ENCODE measurements at regions not wholly inside any gene's neighbourhood (a gene's known extent, or its start where the extent isn't known, plus 50 kb on each side); places are given as distances from the start of the nearest gene placed in this dataset.

- no peaks in the 10 kb centered on the region for H3K79me2 ChIP-seq (ENCODE audit: insufficient read depth, low read depth)
- H3K27ac ChIP-seq: no peak overlapping the region
- H3K4me1 ChIP-seq (ENCODE audit: low read depth, poor library complexity, severe bottlenecking): no peaks in the 10 kb centered on the region
- H3K9ac ChIP-seq: no peak overlapping the region
- H3K27me3 ChIP-seq (ENCODE audit: insufficient read depth, low read depth): no peaks in the 10 kb centered on the region
- H2AFZ ChIP-seq (ENCODE audit: low read depth): no peak overlapping the region
- H3K36me3 ChIP-seq (ENCODE audit: insufficient read depth): no peaks in the 10 kb centered on the region
- no peak overlapping the region for H3K4me3 ChIP-seq (IDR thresholded peaks at IDR 0.05; ENCODE audit: insufficient read depth, low read depth, low read length)
- H4K20me1 ChIP-seq (ENCODE audit: insufficient read depth): no peaks in the 10 kb centered on the region
- no peak overlapping the region for H3K4me2 ChIP-seq
- TF ChIP-seq, protein P1, sequence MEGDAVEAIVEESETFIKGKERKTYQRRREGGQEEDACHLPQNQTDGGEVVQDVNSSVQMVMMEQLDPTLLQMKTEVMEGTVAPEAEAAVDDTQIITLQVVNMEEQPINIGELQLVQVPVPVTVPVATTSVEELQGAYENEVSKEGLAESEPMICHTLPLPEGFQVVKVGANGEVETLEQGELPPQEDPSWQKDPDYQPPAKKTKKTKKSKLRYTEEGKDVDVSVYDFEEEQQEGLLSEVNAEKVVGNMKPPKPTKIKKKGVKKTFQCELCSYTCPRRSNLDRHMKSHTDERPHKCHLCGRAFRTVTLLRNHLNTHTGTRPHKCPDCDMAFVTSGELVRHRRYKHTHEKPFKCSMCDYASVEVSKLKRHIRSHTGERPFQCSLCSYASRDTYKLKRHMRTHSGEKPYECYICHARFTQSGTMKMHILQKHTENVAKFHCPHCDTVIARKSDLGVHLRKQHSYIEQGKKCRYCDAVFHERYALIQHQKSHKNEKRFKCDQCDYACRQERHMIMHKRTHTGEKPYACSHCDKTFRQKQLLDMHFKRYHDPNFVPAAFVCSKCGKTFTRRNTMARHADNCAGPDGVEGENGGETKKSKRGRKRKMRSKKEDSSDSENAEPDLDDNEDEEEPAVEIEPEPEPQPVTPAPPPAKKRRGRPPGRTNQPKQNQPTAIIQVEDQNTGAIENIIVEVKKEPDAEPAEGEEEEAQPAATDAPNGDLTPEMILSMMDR (conservative IDR thresholded peaks at IDR 0.05; ENCODE audit: low read depth, low read length): no peak
These were observed 76.3 kb downstream of the MZT1 start for GRCh38 chr13:72651144-72651543.

DNA sequence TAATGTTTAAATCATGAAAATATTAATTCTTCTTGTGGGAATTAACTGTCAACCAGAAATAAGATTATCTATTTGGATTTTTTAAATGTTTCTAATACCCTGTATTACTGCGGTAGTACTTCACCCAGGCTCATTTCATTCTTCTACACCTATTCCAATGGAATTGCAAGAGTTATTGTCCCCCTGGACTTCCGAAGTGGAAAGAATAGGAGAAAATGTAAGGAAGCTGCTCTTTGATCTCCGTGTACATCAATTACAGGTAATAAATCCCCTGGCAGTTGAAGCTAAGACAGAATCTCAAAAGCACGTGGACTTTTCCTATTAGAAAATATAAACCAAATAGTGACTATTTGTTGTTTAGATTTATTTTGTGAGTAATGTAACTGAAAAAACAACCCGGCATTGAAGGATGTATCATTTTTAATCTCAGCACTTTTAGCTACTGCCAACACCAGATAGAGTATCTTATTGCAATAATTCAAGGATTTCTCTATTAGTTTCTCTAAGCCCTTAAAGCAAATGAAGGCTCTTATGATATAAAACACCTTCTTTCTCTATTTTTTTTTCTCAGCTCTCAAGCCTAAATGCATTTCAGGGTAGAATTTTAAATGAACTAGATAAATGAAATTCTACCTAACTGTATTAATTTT is 77.3 kb downstream of the MZT1 start:
- no peak overlapping the region for H3K4me2 ChIP-seq
- H3K9ac ChIP-seq: no peak overlapping the region
- no peaks in the 10 kb centered on the region for H3K79me2 ChIP-seq (ENCODE audit: insufficient read depth, low read depth)
- TF ChIP-seq, protein P1 (conservative IDR thresholded peaks at IDR 0.05; ENCODE audit: low read depth, low read length): no peak
- no peak overlapping the region for H3K4me3 ChIP-seq (IDR thresholded peaks at IDR 0.05; ENCODE audit: insufficient read depth, low read depth, low read length)
- no peak overlapping the region for H3K27ac ChIP-seq
- no peaks in the 10 kb centered on the region for H4K20me1 ChIP-seq (ENCODE audit: insufficient read depth)
- H3K27me3 ChIP-seq (ENCODE audit: insufficient read depth, low read depth): no peaks in the 10 kb centered on the region
- no peaks in the 10 kb centered on the region for H3K4me1 ChIP-seq (ENCODE audit: low read depth, poor library complexity, severe bottlenecking)
- no peaks in the 10 kb centered on the region for H3K36me3 ChIP-seq (ENCODE audit: insufficient read depth)
- no peak overlapping the region for H2AFZ ChIP-seq (ENCODE audit: low read depth)

GRCh38 chr13:72648513-72649065 is 78.8 kb downstream of the MZT1 start:
- no peaks in the 10 kb centered on the region for H3K27me3 ChIP-seq (ENCODE audit: insufficient read depth, low read depth)
- no peaks in the 10 kb centered on the region for H3K4me1 ChIP-seq (ENCODE audit: low read depth, poor library complexity, severe bottlenecking)

DNA sequence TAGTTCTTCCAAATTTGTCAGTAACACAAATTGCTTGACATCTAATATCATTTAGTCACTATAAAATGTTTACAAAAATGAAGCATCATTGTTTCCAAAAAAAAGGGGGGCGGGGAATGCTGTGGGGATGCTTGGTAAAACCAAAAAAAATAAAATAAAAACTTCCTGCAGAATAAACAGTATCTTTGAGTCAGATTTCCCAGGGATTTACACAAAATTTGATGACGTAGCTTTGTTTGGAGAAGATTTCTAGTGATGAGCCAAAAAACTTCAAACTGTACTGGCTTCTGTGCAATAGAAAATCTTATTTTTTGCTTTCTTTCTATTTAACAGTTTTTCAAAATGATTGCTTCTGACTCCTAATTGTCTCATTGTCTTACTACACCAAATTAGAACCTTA is 80.0 kb downstream of the MZT1 start:
- TF ChIP-seq, protein P1 (conservative IDR thresholded peaks at IDR 0.05; ENCODE audit: low read depth, low read length): no peak
- Histone ChIP-seq H3K4me1 (ENCODE audit: low read depth, poor library complexity, severe bottlenecking) (no peaks in the 10 kb centered on the region), H2AFZ (ENCODE audit: low read depth) (no peak overlapping the region), H3K27me3 (ENCODE audit: insufficient read depth, low read depth) (no peaks in the 10 kb centered on the region), H4K20me1 (ENCODE audit: insufficient read depth) (no peaks in the 10 kb centered on the region), H3K79me2 (ENCODE audit: insufficient read depth, low read depth) (no peaks in the 10 kb centered on the region), H3K36me3 (ENCODE audit: insufficient read depth) (no peaks in the 10 kb centered on the region), H3K27ac (no peak overlapping the region), H3K9ac (no peak overlapping the region), H3K4me2 (no peak overlapping the region), H3K4me3 (IDR thresholded peaks at IDR 0.05; ENCODE audit: insufficient read depth, low read depth, low read length) (no peak overlapping the region)

More at GRCh38 chr13:72648513-72649065, 78.8 kb downstream of the MZT1 start:
- TF ChIP-seq, protein P1 (conservative IDR thresholded peaks at IDR 0.05; ENCODE audit: low read depth, low read length): no peak
- Histone ChIP-seq H3K9ac (no peak overlapping the region), H3K27ac (no peak overlapping the region), H2AFZ (ENCODE audit: low read depth) (no peak overlapping the region), H3K36me3 (ENCODE audit: insufficient read depth) (no peaks in the 10 kb centered on the region), H3K79me2 (ENCODE audit: insufficient read depth, low read depth) (no peaks in the 10 kb centered on the region), H3K4me3 (IDR thresholded peaks at IDR 0.05; ENCODE audit: insufficient read depth, low read depth, low read length) (no peak overlapping the region), H3K4me2 (no peak overlapping the region), H4K20me1 (ENCODE audit: insufficient read depth) (no peaks in the 10 kb centered on the region)
